Activated gamma-delta T cell treated with anti-CD3 and anti-CD28 coated beads, Interleukin-2, amount 50 U/mL, for 16 hours (primary cell): ENCODE measurements at regions not wholly inside any gene's neighbourhood (a gene's known extent, or its start where the extent isn't known, plus 50 kb on each side); places are given as distances from the start of the nearest gene placed in this dataset.
"Not testable (repeated sequence)": the region's sequence is repeated elsewhere in the genome, so short reads cannot be mapped to it uniquely, and the experiment has no call there.

Experiments
- DNase-seq: peaks from one replicate; pipeline ENCODE4 v3.0.0-alpha.2; 2020; ENCODE audit warnings: low read depth

GRCh38 chr2:193153576-193153975 is 958.8 kb upstream of the TMEFF2 start:
- no peak for DNase-seq

- DNase-seq: not testable (repeated sequence)
Measured at GRCh38 chr2:193142467-193142866, 947.7 kb upstream of the TMEFF2 start.

- no peak for DNase-seq
Measured at GRCh38 chr2:193141998-193142397, 947.3 kb upstream of the TMEFF2 start.

GRCh38 chr2:193140895-193141294 is 946.2 kb upstream of the TMEFF2 start:
- not testable (repeated sequence) for DNase-seq

- DNase-seq: no peak
Measured at GRCh38 chr2:193124815-193125214, 930.1 kb upstream of the TMEFF2 start.

GRCh38 chr2:193114827-193115226 is 920.1 kb upstream of the TMEFF2 start:
- DNase-seq: no peak

- no peak for DNase-seq
Measured at GRCh38 chr2:193112986-193113385, 918.3 kb upstream of the TMEFF2 start.

- DNase-seq: no peak
Measured at GRCh38 chr2:193103064-193103463, 908.3 kb upstream of the TMEFF2 start.

GRCh38 chr2:193101591-193101990 is 906.9 kb upstream of the TMEFF2 start:
- DNase-seq: no peak

- no peak for DNase-seq
Measured at GRCh38 chr2:193088026-193088425, 893.3 kb upstream of the TMEFF2 start.

GRCh38 chr2:193076995-193077394 is 882.3 kb upstream of the TMEFF2 start:
- no peak for DNase-seq

- no peak for DNase-seq
Measured at GRCh38 chr2:193074933-193075332, 880.2 kb upstream of the TMEFF2 start.

- DNase-seq: no peak
Measured at GRCh38 chr2:193072647-193073046, 877.9 kb upstream of the TMEFF2 start.

GRCh38 chr2:193025556-193025955 is 830.8 kb upstream of the TMEFF2 start:
- not testable (repeated sequence) for DNase-seq

- no peak for DNase-seq
Measured at GRCh38 chr2:193024791-193025190, 830.1 kb upstream of the TMEFF2 start.

- DNase-seq: no peak
Measured at GRCh38 chr2:193011870-193012269, 817.1 kb upstream of the TMEFF2 start.

- DNase-seq: no peak
Measured at GRCh38 chr2:192993059-192993458, 798.3 kb upstream of the TMEFF2 start.

- DNase-seq: no peak
Measured at GRCh38 chr2:192983173-192983572, 788.4 kb upstream of the TMEFF2 start.

- no peak for DNase-seq
Measured at GRCh38 chr2:192978395-192978794, 783.7 kb upstream of the TMEFF2 start.

GRCh38 chr2:192971981-192972380 is 777.2 kb upstream of the TMEFF2 start:
- DNase-seq: no peak

GRCh38 chr2:192969055-192969454 is 774.3 kb upstream of the TMEFF2 start:
- no peak for DNase-seq

GRCh38 chr2:192960945-192961344 is 766.2 kb upstream of the TMEFF2 start:
- DNase-seq: no peak

- DNase-seq: not testable (repeated sequence)
Measured at GRCh38 chr2:192958615-192959014, 763.9 kb upstream of the TMEFF2 start.

GRCh38 chr2:192957425-192957824 is 762.7 kb upstream of the TMEFF2 start:
- DNase-seq: no peak

GRCh38 chr2:192953116-192953515 is 758.4 kb upstream of the TMEFF2 start:
- DNase-seq: no peak
